ENCODE measurements at regions not wholly inside any gene's neighbourhood (a gene's known extent, or its start where the extent isn't known, plus 50 kb on each side); places are given as distances from the start of the nearest gene placed in this dataset.

DNA sequence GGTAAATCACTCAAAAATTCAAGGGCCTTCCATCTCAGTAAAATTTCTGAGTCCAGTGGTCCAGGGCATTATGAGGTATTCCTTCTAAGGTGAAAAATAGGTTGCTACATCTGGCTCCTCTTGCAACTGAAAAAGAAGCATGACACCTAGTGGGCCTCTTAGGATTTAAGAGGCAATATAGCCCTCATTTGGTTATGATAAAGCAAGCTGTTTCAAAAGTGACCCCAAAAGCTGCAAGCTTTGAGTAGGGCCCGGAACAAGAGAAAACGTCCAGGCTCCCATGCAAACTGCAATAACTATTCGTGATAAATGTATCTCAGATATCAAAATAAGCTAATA lies 1910.2 kb upstream of the PRR20A start:
- intact Hi-C loops (cut with DNase I), result no loop called here
- 61 to 79% (median 69%) methylated on average over 3 of the region's 3 CpGs for WGBS, 4 donors

DNA sequence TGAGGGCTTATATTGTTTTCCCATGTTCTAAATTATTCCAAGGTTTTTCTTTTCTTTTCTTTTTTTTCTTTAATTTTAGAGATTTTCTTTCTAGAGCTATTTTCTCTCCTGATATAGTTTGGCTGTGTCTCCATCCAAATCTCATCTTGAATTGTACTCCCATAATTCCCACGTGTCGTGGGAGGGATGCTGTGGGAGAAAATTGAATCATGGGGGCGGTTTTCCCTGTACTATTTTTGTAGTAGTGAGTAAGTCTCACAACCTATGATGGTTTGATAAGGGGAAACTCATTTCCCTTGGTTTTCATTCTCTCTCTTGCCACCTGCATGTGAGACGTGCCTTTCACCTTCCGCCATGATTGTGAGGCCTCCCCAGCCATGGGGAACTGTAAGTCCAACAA lies 1906.4 kb upstream of the PRR20A start:
- intact Hi-C loops (cut with DNase I), result no loop called here
- no peaks in the 10 kb centered on the region for H3K36me3 ChIP-seq (replicated peaks in 1 of 2)
- H3K27ac ChIP-seq, result no peak overlapping the region
- no peak for TF ChIP-seq POLR2A (IDR thresholded peaks at IDR 0.05)
- no peak for TF ChIP-seq CTCF (IDR thresholded peaks at IDR 0.05)
- H3K9me3 ChIP-seq (replicated peaks in 1 of 3), result peaks cover 0 to 3% (median 0%) of the 10 kb centered on the region in 3 donors
- H3K27me3 ChIP-seq, result no peaks in the 10 kb centered on the region
- no peak for DNase-seq
- no peak overlapping the region for H3K4me3 ChIP-seq
- no peaks in the 10 kb centered on the region for H3K4me1 ChIP-seq (replicated peaks in 1 of 2)
- 74 to 80% (median 78%) methylated on average over 5 of the region's 5 CpGs for WGBS, 4 donors

More for the DNA sequence above, 1910.2 kb upstream of the PRR20A start:
- no peak overlapping the region for H3K27ac ChIP-seq
- no peaks in the 10 kb centered on the region for H3K9me3 ChIP-seq (replicated peaks in 1 of 3)
- no peaks in the 10 kb centered on the region for H3K36me3 ChIP-seq (replicated peaks in 1 of 2)
- H3K4me1 ChIP-seq (replicated peaks in 1 of 2), result no peaks in the 10 kb centered on the region
- TF ChIP-seq POLR2A (IDR thresholded peaks at IDR 0.05) (no peak), CTCF (IDR thresholded peaks at IDR 0.05) (no peak)
- DNase-seq, result no peak
- no peak overlapping the region for H3K4me3 ChIP-seq
- no peaks in the 10 kb centered on the region for H3K27me3 ChIP-seq

DNA sequence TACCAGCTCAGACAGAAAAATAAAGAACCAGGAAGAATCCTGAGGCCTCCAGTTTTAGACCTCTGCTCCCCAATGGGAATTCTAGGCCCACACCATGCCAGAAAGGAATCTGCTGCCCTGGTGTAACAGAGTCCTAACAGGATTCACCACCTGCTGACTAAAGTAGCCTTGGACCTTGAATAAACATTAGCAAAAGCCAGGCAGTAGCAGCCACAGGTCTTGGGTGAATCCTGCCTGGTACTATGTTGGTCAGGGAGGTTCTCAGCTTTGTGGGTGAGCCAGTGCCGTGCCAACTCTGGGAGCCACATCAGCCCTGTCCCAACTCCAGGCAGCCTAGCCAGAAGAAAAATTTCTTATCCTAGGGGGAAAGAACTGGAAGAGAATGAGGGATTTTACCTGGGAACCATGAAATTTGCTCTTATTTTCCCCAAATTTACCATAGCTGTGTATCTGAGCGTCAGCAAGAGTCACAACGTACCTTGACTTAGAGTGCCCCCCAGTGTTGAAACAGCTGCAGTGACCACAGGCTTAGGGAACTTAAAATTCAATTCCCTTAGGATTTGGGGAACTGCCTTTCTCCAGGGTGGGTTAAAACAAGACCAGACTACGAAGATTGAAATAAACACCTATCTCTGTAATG lies 1895.6 kb upstream of the PRR20A start:
- no peak for DNase-seq
- Histone ChIP-seq H3K9me3 (replicated peaks in 1 of 3) (no peaks in the 10 kb centered on the region), H3K4me3 (no peak overlapping the region), H3K27me3 (no peaks in the 10 kb centered on the region), H3K27ac (no peak overlapping the region), H3K36me3 (replicated peaks in 1 of 2) (no peaks in the 10 kb centered on the region), H3K4me1 (replicated peaks in 1 of 2) (no peaks in the 10 kb centered on the region)
- whole genome bisulfite sequencing, 4 donors, result 57 to 68% (median 63%) methylated on average over 4 of the region's 4 CpGs
- intact Hi-C loops (cut with DNase I), result no loop called here
- TF ChIP-seq CTCF (IDR thresholded peaks at IDR 0.05), result no peak
- TF ChIP-seq POLR2A (IDR thresholded peaks at IDR 0.05), result no peak

DNA sequence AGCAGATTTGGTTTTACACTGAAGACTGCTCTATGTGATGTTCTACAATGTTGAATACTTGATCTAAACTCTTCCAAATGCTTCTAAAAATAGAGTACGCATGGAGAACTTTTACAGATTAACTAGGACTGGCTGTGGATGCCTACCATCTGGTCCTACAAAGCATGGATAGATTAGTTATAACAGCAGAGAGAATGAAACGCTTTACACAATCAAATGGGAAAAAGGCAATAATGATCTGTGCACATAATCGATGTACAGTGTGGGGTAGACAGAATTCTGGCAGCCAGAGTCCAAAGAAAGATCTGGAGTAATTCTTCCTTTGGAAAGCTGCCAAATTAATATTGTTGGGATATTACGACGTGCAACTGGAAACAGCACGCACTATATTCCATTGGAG lies 1885.5 kb upstream of the PRR20A start:
- DNase-seq, result no peak
- TF ChIP-seq POLR2A (IDR thresholded peaks at IDR 0.05) (no peak), CTCF (IDR thresholded peaks at IDR 0.05) (no peak)
- Histone ChIP-seq H3K4me1 (replicated peaks in 1 of 2) (no peaks in the 10 kb centered on the region), H3K4me3 (no peak overlapping the region), H3K36me3 (replicated peaks in 1 of 2) (no peaks in the 10 kb centered on the region), H3K27me3 (no peaks in the 10 kb centered on the region), H3K9me3 (replicated peaks in 1 of 3) (no peaks in the 10 kb centered on the region), H3K27ac (no peak overlapping the region)
- 76 to 90% (median 82%) methylated on average over 6 of the region's 6 CpGs for WGBS, 4 donors
- intact Hi-C loops (cut with DNase I), result no loop called here
